BJ (cell line): ENCODE measurements at regions not wholly inside any gene's neighbourhood (a gene's known extent, or its start where the extent isn't known, plus 50 kb on each side); places are given as distances from the start of the nearest gene placed in this dataset.

Source experiments
- CTCF ChIA-PET: fragments of 350-600 bp; formaldehyde crosslinking; extraction: SDS; loops from one replicate; lab custom pipeline; 2021; ENCODE audit warnings: antibody characterized with exemption, inconsistent platforms; lab: Yijun Ruan, JAX
- POLR2A ChIA-PET: fragments of 300-600 bp; sonication (Branson Sonifier 250); formaldehyde crosslinking; extraction: SDS; loops from one replicate; lab custom pipeline; 2021; ENCODE audit warnings: antibody characterized with exemption; lab: Charles Lee
- DNase-seq: peaks from one replicate; pipeline ENCODE4 v3.0.0-alpha.2; 2011; ENCODE audit warnings: low read depth
- H3K27me3 ChIP-seq: 2 replicates; pipeline ENCODE4 v1.6.0; 2011; ENCODE audit warnings: low read length; ENCODE audit not compliant: control insufficient read depth, insufficient read depth
- H3K36me3 ChIP-seq: 2 replicates; pipeline ENCODE4 v1.5.1; 2011; ENCODE audit warnings: low read length; ENCODE audit not compliant: control insufficient read depth, insufficient read depth
- H3K4me3 ChIP-seq: 2 replicates; pipeline ENCODE4 v1.5.1; 2011; ENCODE audit warnings: low read depth, mild to moderate bottlenecking, control low read depth, low read length
- CTCF ChIP-seq: IDR thresholded peaks from 2 replicates; pipeline ENCODE4 v1.5.1; 2011; ENCODE audit warnings: low read depth, mild to moderate bottlenecking, control low read depth, inconsistent platforms, low read length, moderate library complexity; ENCODE audit not compliant: insufficient read depth

DNA sequence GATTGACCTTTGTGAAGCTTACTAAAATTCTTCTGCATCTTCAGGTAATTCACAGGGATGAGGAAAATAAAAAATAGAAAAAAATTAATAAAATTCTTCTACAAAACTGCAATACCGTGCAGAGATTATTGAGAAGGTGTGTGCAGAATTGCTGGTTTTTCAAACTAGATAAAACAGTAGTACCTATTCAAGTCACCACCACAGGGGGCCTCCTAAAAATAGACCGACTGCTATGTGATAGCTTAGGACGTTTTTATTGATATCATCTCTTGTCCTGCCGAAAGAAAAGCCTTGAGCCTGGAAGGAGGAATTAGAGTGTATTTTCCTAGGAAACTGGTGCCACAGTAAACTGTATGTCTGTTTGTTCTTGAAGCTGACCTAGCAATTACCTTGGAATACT lies 325.9 kb downstream of the ZFHX3 start:
- Histone ChIP-seq H3K27me3 (no peaks in the 10 kb centered on the region), H3K36me3 (no peaks in the 10 kb centered on the region), H3K4me3 (no peak overlapping the region)
- TF ChIP-seq CTCF, result no peak
- DNase-seq, result no peak
- CTCF ChIA-PET, result interaction anchor here (1.3 kb wide), 1 partner anchor 13 kb away, joined by 3 read pairs; no protein-coding TSS in a partner anchor
- POLR2A ChIA-PET, result no interaction called here

GRCh38 chr16:72715267-72715666 lies 332.7 kb downstream of the ZFHX3 start:
- H3K4me3 ChIP-seq, result no peak overlapping the region
- ChIA-PET CTCF (interaction anchor here (0.8 kb wide), 1 partner anchor 9 kb away, joined by 3 read pairs; no protein-coding TSS in a partner anchor), POLR2A (no interaction called here)
- TF ChIP-seq CTCF, result no peak
- no peaks in the 10 kb centered on the region; the same call in 1 of the 2 replicates for H3K36me3 ChIP-seq
- H3K27me3 ChIP-seq, result no peaks in the 10 kb centered on the region
- DNase-seq, result no peak

GRCh38 chr16:72711823-72712222 lies 336.1 kb downstream of the ZFHX3 start:
- no peaks in the 10 kb centered on the region for H3K27me3 ChIP-seq
- H3K36me3 ChIP-seq, result no peaks in the 10 kb centered on the region; the same call in 1 of the 2 replicates
- DNase-seq, result no peak
- ChIA-PET POLR2A (no interaction called here), CTCF (no interaction called here)
- TF ChIP-seq CTCF, result no peak
- no peak overlapping the region for H3K4me3 ChIP-seq

DNA sequence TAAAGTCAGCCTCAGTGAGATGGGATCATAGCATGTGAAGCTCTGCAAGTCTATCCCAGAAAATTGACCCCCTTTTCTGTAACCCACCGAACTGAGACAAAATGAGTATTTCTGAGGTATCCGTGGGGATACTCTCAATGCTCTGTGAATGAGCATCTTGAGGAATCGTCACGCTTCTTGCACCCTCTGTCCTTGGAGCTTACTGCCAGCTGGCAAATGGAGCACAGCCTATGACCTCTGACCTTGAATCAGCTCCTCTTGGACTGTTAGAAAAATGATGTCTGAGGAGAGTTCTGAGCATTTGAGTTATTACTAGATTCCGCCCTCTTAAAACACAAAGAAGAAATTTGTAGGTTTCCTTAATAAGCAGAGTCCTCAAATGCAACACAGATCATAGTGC lies 342.1 kb downstream of the ZFHX3 start:
- Histone ChIP-seq H3K36me3 (no peaks in the 10 kb centered on the region), H3K27me3 (no peaks in the 10 kb centered on the region), H3K4me3 (no peak overlapping the region)
- ChIA-PET CTCF (no interaction called here), POLR2A (no interaction called here)
- no peak for TF ChIP-seq CTCF
- DNase-seq, result no peak

DNA sequence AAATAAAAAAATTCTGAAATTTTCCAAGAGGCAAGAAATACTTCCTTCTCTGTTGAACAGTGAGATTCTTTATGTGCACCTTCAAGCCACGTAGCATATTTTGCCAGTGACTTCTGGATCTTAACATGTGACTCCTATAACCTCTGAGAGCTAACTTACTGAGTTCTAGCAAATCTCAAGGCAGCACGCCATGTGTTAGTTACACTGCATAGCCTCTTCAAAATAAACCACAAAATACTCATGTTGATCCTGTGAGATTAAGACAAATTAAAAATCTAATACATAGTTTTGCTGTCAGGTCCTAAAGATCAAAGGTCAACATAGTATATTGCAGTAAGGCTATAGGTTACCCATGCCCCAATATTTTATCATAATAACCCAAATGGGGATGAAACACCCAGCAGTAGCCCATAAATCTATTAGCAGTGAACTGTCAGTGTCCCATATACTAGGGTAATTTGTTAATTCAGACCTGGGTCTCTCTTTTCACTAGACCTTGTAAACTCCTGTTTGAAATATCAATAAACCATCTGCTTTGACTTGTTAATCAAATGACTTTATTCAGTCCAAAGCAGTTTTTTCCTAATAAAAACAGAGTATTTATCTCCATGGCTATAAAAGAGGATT lies 343.1 kb downstream of the ZFHX3 start:
- H3K27me3 ChIP-seq, result no peaks in the 10 kb centered on the region
- TF ChIP-seq CTCF, result no peak
- ChIA-PET POLR2A (no interaction called here), CTCF (no interaction called here)
- no peaks in the 10 kb centered on the region for H3K36me3 ChIP-seq
- no peak overlapping the region for H3K4me3 ChIP-seq
- no peak for DNase-seq
